ENCODE measurements at regions not wholly inside any gene's neighbourhood (a gene's known extent, or its start where the extent isn't known, plus 50 kb on each side); places are given as distances from the start of the nearest gene placed in this dataset.

GRCh38 chr3:74003734-74004133 lies 379.0 kb upstream of the PDZRN3 start:
- Histone ChIP-seq H3K36me3 (ENCODE audit: control insufficient read depth in 2 of 2, insufficient read depth in 2 of 2, low read length in 1 of 2) (no peaks in the 10 kb centered on the region), H3K4me2 (ENCODE audit: control insufficient read depth, insufficient read depth) (no peak overlapping the region), H3K27me3 (replicated peaks in 1 of 2; ENCODE audit: control insufficient read depth in 2 of 2, insufficient read depth in 2 of 2, low read length in 1 of 2) (no peaks in the 10 kb centered on the region), H3K27ac (ENCODE audit: control insufficient read depth, insufficient read depth) (no peak overlapping the region), H2AFZ (ENCODE audit: control insufficient read depth, low read depth, low read length) (no peak overlapping the region), H3K4me1 (ENCODE audit: control insufficient read depth, insufficient read depth, low read length) (no peaks in the 10 kb centered on the region), H3K9ac (ENCODE audit: control insufficient read depth, insufficient read depth, low read length) (no peak overlapping the region), H4K20me1 (ENCODE audit: control insufficient read depth, insufficient read depth) (no peaks in the 10 kb centered on the region), H3K9me3 (replicated peaks; ENCODE audit: control insufficient read depth, insufficient read depth, low read length) (no peaks in the 10 kb centered on the region), H3K4me3 (no peak overlapping the region), H3K79me2 (ENCODE audit: control insufficient read depth, insufficient read depth, low read length) (no peaks in the 10 kb centered on the region)
- RAD21 ChIA-PET (ENCODE audit: unreplicated experiment), result no interaction called here
- no peak for TF ChIP-seq BHLHE40 (IDR thresholded peaks at IDR 0.05; ENCODE audit: borderline replicate concordance in 1 of 2, low read depth in 2 of 2, low read length in 1 of 2)
- no peak for TF ChIP-seq SMC3 (IDR thresholded peaks at IDR 0.05; ENCODE audit: borderline replicate concordance, low read length)
- BruUV-seq (replicated peaks), result no TSS peak
- POLR2A ChIA-PET, result no interaction called here
- SMC1A ChIA-PET (ENCODE audit: uncharacterized antibody, unreplicated experiment), result no interaction called here
- CTCF ChIA-PET, result no interaction called here
- DNase-seq (ENCODE audit: low read depth, low spot score), result no peak
- in situ Hi-C loops (cut with MboI), result no loop called here
- FAIRE-seq, result no peak
- ATAC-seq, result no peak
- intact Hi-C loops (cut with micrococcal nuclease; ENCODE audit: unreplicated experiment), result no loop called here
- WGBS (ENCODE audit: insufficient coverage, insufficient replicate concordance, low lambda C conversion rate, missing lambda C conversion rate), result 18% methylated on average over 5 of the region's 5 CpGs

GRCh38 chr3:74001436-74001835 lies 376.7 kb upstream of the PDZRN3 start:
- no peak for DNase-seq (ENCODE audit: low read depth, low spot score)
- intact Hi-C loops (cut with micrococcal nuclease; ENCODE audit: unreplicated experiment), result no loop called here
- no peaks in the 10 kb centered on the region for H3K79me2 ChIP-seq (ENCODE audit: control insufficient read depth, insufficient read depth, low read length)
- in situ Hi-C loops (cut with MboI), result no loop called here
- no peak overlapping the region for H3K9ac ChIP-seq (ENCODE audit: control insufficient read depth, insufficient read depth, low read length)
- H3K4me1 ChIP-seq (ENCODE audit: control insufficient read depth, insufficient read depth, low read length), result no peaks in the 10 kb centered on the region
- 2% methylated on average over 2 of the region's 2 CpGs for WGBS (ENCODE audit: insufficient coverage, insufficient replicate concordance, low lambda C conversion rate, missing lambda C conversion rate)
- POLR2A ChIA-PET, result no interaction called here
- H4K20me1 ChIP-seq (ENCODE audit: control insufficient read depth, insufficient read depth), result no peaks in the 10 kb centered on the region
- ATAC-seq, result no peak
- SMC1A ChIA-PET (ENCODE audit: uncharacterized antibody, unreplicated experiment), result no interaction called here
- H2AFZ ChIP-seq (ENCODE audit: control insufficient read depth, low read depth, low read length), result no peak overlapping the region
- BruUV-seq (replicated peaks), result no TSS peak
- H3K9me3 ChIP-seq (replicated peaks; ENCODE audit: control insufficient read depth, insufficient read depth, low read length), result no peaks in the 10 kb centered on the region
- no peak for TF ChIP-seq YBX1 (IDR thresholded peaks at IDR 0.05)
- no peak for TF ChIP-seq CBX5 (IDR thresholded peaks at IDR 0.05; ENCODE audit: low read depth)
- TF ChIP-seq POLR2AphosphoS5 (IDR thresholded peaks at IDR 0.05; ENCODE audit: low read length), result no peak
- no peak for TF ChIP-seq TBL1XR1 (IDR thresholded peaks at IDR 0.05; ENCODE audit: low read depth, low read length)
- TF ChIP-seq PRDM15 (CRISPR knock-in tag; IDR thresholded peaks at IDR 0.05), result no peak
- TF ChIP-seq SREBF2 (IDR thresholded peaks at IDR 0.05; ENCODE audit: low read length), result no peak
- TF ChIP-seq MEF2A (IDR thresholded peaks at IDR 0.05; ENCODE audit: insufficient read depth, low read depth, low read length), result no peak
- no peak for TF ChIP-seq POLR2A (IDR thresholded peaks at IDR 0.05; ENCODE audit: low read depth, low read length)
- no peak overlapping the region for H3K4me2 ChIP-seq (ENCODE audit: control insufficient read depth, insufficient read depth)
- H3K4me3 ChIP-seq, result no peak overlapping the region
- no peaks in the 10 kb centered on the region for H3K36me3 ChIP-seq (ENCODE audit: control insufficient read depth in 2 of 2, insufficient read depth in 2 of 2, low read length in 1 of 2)
- FAIRE-seq, result no peak
- H3K27ac ChIP-seq (ENCODE audit: control insufficient read depth, insufficient read depth), result no peak overlapping the region
- H3K27me3 ChIP-seq (replicated peaks in 1 of 2; ENCODE audit: control insufficient read depth in 2 of 2, insufficient read depth in 2 of 2, low read length in 1 of 2), result no peaks in the 10 kb centered on the region
- CTCF ChIA-PET, result no interaction called here
- RAD21 ChIA-PET (ENCODE audit: unreplicated experiment), result no interaction called here

All from GM12878 (cell line).